Panc1 (cell line): ENCODE measurements at regions not wholly inside any gene's neighbourhood (a gene's known extent, or its start where the extent isn't known, plus 50 kb on each side); places are given as distances from the start of the nearest gene placed in this dataset.

Experiments used
- ATAC-seq: fragments of 200-7000 bp; cut with Tn5 transposase; 2 replicates; pipeline ENCODE4 v1.9.1; 2020; ENCODE audit warnings: mild to moderate bottlenecking, moderate library complexity
- BruUV-seq: library from RNA; stranded (reverse); fragments of 400-500 nt; replicated peaks from 2 replicates; lab custom pipeline; 2021; lab: Mats Ljungman, UMichigan
- CTCF ChIA-PET: fragments of 300-600 bp; sonication (Branson Sonifier 250); formaldehyde crosslinking; loops from one replicate; lab custom pipeline; 2022; ENCODE audit warnings: antibody characterized with exemption; lab: Charles Lee
- POLR2A ChIA-PET: fragments of 300-600 bp; sonication (Branson Sonifier 250); formaldehyde crosslinking; loops from one replicate; lab custom pipeline; 2022; ENCODE audit warnings: antibody characterized with exemption; lab: Charles Lee
- DNase-seq: peaks from one replicate; pipeline ENCODE4 v3.0.0-alpha.2; 2010; ENCODE audit warnings: low read depth, low spot score
- H3K27ac ChIP-seq: 2 replicates; pipeline ENCODE4 v1.5.1; 2011; ENCODE audit warnings: mild to moderate bottlenecking, low read length, inconsistent platforms
- H3K27me3 ChIP-seq: fragments of 200-500 bp; sonication (Bioruptor generic); 2 replicates; pipeline ENCODE4 v1.6.0; 2014; ENCODE audit warnings: low read length, inconsistent platforms; ENCODE audit not compliant: control insufficient read depth, insufficient read depth
- H3K36me3 ChIP-seq: fragments of 200-500 bp; sonication (Bioruptor generic); 2 replicates; pipeline ENCODE4 v1.5.1; 2014; ENCODE audit warnings: inconsistent platforms, mild to moderate bottlenecking, low read length, moderate library complexity; ENCODE audit not compliant: control insufficient read depth, insufficient read depth
- H3K4me1 ChIP-seq: 2 replicates; pipeline ENCODE4 v1.5.1; 2011; ENCODE audit warnings: inconsistent platforms, mild to moderate bottlenecking, low read length, moderate library complexity; ENCODE audit not compliant: control insufficient read depth, insufficient read depth
- H3K4me3 ChIP-seq, 2 experiments: 2 replicates each; pipeline ENCODE4 v1.5.1; 2011 to 2012; ENCODE audit warnings: low read depth in 2 of 2, low read length in 2 of 2, mild to moderate bottlenecking in 2 of 2, inconsistent platforms in 1 of 2, moderate library complexity in 1 of 2
- H3K9me3 ChIP-seq: fragments of 200-500 bp; sonication (Bioruptor generic); 2 replicates; pipeline ENCODE4 v1.5.1; 2014; ENCODE audit warnings: low read depth, mild to moderate bottlenecking, inconsistent platforms, low read length, moderate library complexity; ENCODE audit not compliant: control insufficient read depth, insufficient read depth
- CTCF ChIP-seq: fragments of 450-650 bp; IDR thresholded peaks from 2 replicates; pipeline ENCODE4 v1.5.1; 2017; ENCODE audit warnings: mild to moderate bottlenecking
- POLR2AphosphoS5 ChIP-seq: IDR thresholded peaks from 2 replicates; pipeline ENCODE4 v1.6.1; 2012; ENCODE audit warnings: mild to moderate bottlenecking, low read depth, low read length, moderate library complexity
- REST ChIP-seq, 2 experiments: IDR thresholded peaks; 2 replicates each; pipeline ENCODE4 v1.6.1; 2011 to 2012; ENCODE audit warnings: low read depth in 2 of 2, control low read depth in 1 of 2, low read length in 1 of 2, mild to moderate bottlenecking in 1 of 2, moderate library complexity in 1 of 2; ENCODE audit not compliant: insufficient read depth in 1 of 2
- SIN3A ChIP-seq: IDR thresholded peaks from 2 replicates; pipeline ENCODE4 v1.6.1; 2012; ENCODE audit warnings: low read depth, mild to moderate bottlenecking, low read length, moderate library complexity, borderline replicate concordance; ENCODE audit not compliant: insufficient read depth
- TCF7L2 ChIP-seq: IDR thresholded peaks from 2 replicates; pipeline ENCODE4 v1.6.1; 2011; ENCODE audit warnings: mild to moderate bottlenecking, low read depth, low read length, inconsistent platforms
- in situ Hi-C: cut with HindIII; loops from 2 replicates; pipeline ENCODE4 v1.10.0; 2016; ENCODE audit warnings: low sequenced_read_pairs, low pct_unique_long_range_greater_than_20kb
- intact Hi-C: fragments of 100-400 bp; cut with micrococcal nuclease; formaldehyde crosslinking; loops from one replicate; pipeline ENCODE4 v1.10.0; 2022; ENCODE audit not compliant: unreplicated experiment

- DNase-seq, result no peak
- H3K36me3 ChIP-seq, result no peaks in the 10 kb centered on the region
- ChIA-PET CTCF (no interaction called here), POLR2A (no interaction called here)
- no peaks in the 10 kb centered on the region for H3K9me3 ChIP-seq
- TF ChIP-seq REST (IDR thresholded peaks at IDR 0.05; ENCODE audit: insufficient read depth in 1 of 2, low read depth in 2 of 2, low read length in 1 of 2) (no peak), TCF7L2 (no peak), POLR2AphosphoS5 (no peak), SIN3A (no peak), CTCF (no peak)
- no TSS peak for BruUV-seq
- H3K4me1 ChIP-seq, result no peaks in the 10 kb centered on the region
- no peaks in the 10 kb centered on the region for H3K27me3 ChIP-seq
- in situ Hi-C loops (no loop called here), intact Hi-C loops (no loop called here)
- no peak for ATAC-seq
- H3K4me3 ChIP-seq, result no peak overlapping the region
- no peak overlapping the region for H3K27ac ChIP-seq
Observed at GRCh38 chr4:22021106-22021505, 72.5 kb upstream of the KCNIP4 start.

GRCh38 chr4:22020129-22020528 lies 71.6 kb upstream of the KCNIP4 start:
- no peak for TF ChIP-seq POLR2AphosphoS5
- no peak for TF ChIP-seq TCF7L2
- no peak for TF ChIP-seq REST (IDR thresholded peaks at IDR 0.05; ENCODE audit: insufficient read depth in 1 of 2, low read depth in 2 of 2, low read length in 1 of 2)
- TF ChIP-seq SIN3A, result no peak
- TF ChIP-seq CTCF, result no peak
- POLR2A ChIA-PET, result no interaction called here
- no peak overlapping the region for H3K4me3 ChIP-seq
- no peaks in the 10 kb centered on the region for H3K27me3 ChIP-seq
- DNase-seq (no peak), ATAC-seq (no peak)
- no peaks in the 10 kb centered on the region for H3K4me1 ChIP-seq
- BruUV-seq, result no TSS peak
- in situ Hi-C loops (no loop called here), intact Hi-C loops (no loop called here)
- CTCF ChIA-PET, result no interaction called here
- H3K9me3 ChIP-seq, result no peaks in the 10 kb centered on the region
- no peak overlapping the region for H3K27ac ChIP-seq
- no peaks in the 10 kb centered on the region for H3K36me3 ChIP-seq
